ENCODE measurements at regions not wholly inside any gene's neighbourhood (a gene's known extent, or its start where the extent isn't known, plus 50 kb on each side); places are given as distances from the start of the nearest gene placed in this dataset.

DNA sequence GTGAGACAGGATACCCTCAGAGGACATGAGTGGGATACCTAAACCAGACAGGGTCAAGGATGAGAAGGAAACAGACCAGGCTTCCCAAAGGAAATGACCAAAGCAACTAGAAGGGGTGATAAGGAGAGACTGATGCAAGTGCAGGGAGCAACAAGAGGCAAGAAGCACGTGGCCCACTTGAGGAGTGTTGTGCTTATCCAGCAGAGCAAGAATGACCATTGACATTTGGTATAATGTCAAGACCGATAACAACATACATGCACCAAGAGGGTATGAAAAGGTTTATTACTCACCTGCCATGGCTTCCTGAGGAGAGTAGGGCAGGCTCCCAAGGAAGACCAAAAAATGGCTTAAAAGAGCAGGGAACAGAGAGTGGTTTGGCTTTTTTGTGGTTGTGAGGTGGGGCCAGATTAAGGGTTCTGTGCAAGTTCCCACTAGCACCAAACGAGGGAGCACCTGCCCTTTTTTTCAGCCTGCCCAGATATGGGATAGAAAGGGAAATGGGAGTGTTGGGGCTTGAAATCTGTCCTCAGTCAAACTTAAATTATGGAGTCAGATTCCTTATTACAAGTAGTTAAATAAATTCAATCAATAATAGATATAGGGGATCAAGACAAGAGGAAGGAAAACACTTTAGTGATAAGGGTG lies 513.6 kb downstream of the RASEF start:
- no peak for TF ChIP-seq SUZ12 (IDR thresholded peaks at IDR 0.05; ENCODE audit: extremely low read depth, insufficient read depth, insufficient read length)
- no peak for TF ChIP-seq ZNF274 (IDR thresholded peaks at IDR 0.05; ENCODE audit: low read depth, low read length)
- TF ChIP-seq YY1 (IDR thresholded peaks at IDR 0.05; ENCODE audit: insufficient read depth, insufficient read length): no peak
